WTC11 (cell line): ENCODE measurements at regions not wholly inside any gene's neighbourhood (a gene's known extent, or its start where the extent isn't known, plus 50 kb on each side); places are given as distances from the start of the nearest gene placed in this dataset.

Source experiments
- ATAC-seq: fragments of 200-7000 bp; cut with Tn5 transposase; 2 replicates; pipeline ENCODE4 v1.10.0; 2021; ENCODE audit warnings: mild to moderate bottlenecking, moderate library complexity
- CTCF ChIA-PET: fragments of 300-600 bp; sonication (Branson Sonifier 250); formaldehyde crosslinking; loops from one replicate; lab custom pipeline; 2021; ENCODE audit warnings: antibody characterized with exemption; lab: Charles Lee
- POLR2A ChIA-PET: fragments of 350-600 bp; sonication (Branson Sonifier 250); formaldehyde crosslinking; loops from one replicate; lab custom pipeline; 2021; ENCODE audit warnings: antibody characterized with exemption; lab: Charles Lee
- DNase-seq: peaks from one replicate; pipeline ENCODE4 v3.0.0; 2021; ENCODE audit warnings: low spot score
- H3K27ac Mint-ChIP-seq: 2 replicates; pipeline ENCODE4 v1.8.0; 2021; ENCODE audit warnings: mixed read lengths
- H3K27me3 Mint-ChIP-seq: 2 replicates; pipeline ENCODE4 v1.8.0; 2021; ENCODE audit warnings: low read depth, mild to moderate bottlenecking, moderate library complexity, mixed read lengths
- H3K36me3 Mint-ChIP-seq: 2 replicates; pipeline ENCODE4 v1.8.0; 2021; ENCODE audit warnings: mixed read lengths
- H3K4me1 Mint-ChIP-seq: 2 replicates; pipeline ENCODE4 v1.8.0; 2022; ENCODE audit warnings: mixed read lengths
- H3K4me3 Mint-ChIP-seq: 2 replicates; pipeline ENCODE4 v1.8.0; 2021; ENCODE audit warnings: mild to moderate bottlenecking, moderate library complexity, mixed read lengths
- H3K9me3 Mint-ChIP-seq: 2 replicates; pipeline ENCODE4 v1.8.0; 2021; ENCODE audit warnings: mixed read lengths
- ATF2 ChIP-seq: sonication (generic); formaldehyde crosslinking; IDR thresholded peaks from 2 replicates; pipeline ENCODE4 v1.8.1; 2022; ENCODE audit warnings: low read depth, missing genetic modification reagents, borderline replicate concordance
- ELF4 ChIP-seq: sonication (generic); formaldehyde crosslinking; IDR thresholded peaks from 2 replicates; pipeline ENCODE4 v1.8.1; 2022; ENCODE audit warnings: low read depth, mild to moderate bottlenecking, moderate library complexity, missing genetic modification reagents
- ESRRA ChIP-seq: sonication (generic); formaldehyde crosslinking; IDR thresholded peaks from 2 replicates; pipeline ENCODE4 v1.8.1; 2022; ENCODE audit warnings: mild to moderate bottlenecking, missing genetic modification reagents, borderline replicate concordance
- IRF2 ChIP-seq: sonication (generic); formaldehyde crosslinking; IDR thresholded peaks from 2 replicates; pipeline ENCODE4 v1.8.0; 2022; ENCODE audit warnings: low read depth, missing genetic modification reagents, borderline replicate concordance
- KAT7 ChIP-seq: sonication (generic); formaldehyde crosslinking; IDR thresholded peaks from 2 replicates; pipeline ENCODE4 v1.8.1; 2023; ENCODE audit warnings: missing genetic modification reagents, mild to moderate bottlenecking, borderline replicate concordance
- PRDM15 ChIP-seq: sonication (generic); formaldehyde crosslinking; IDR thresholded peaks from 2 replicates; pipeline ENCODE4 v1.8.0; 2022; ENCODE audit warnings: missing genetic modification reagents
- TP53 ChIP-seq: sonication (generic); formaldehyde crosslinking; IDR thresholded peaks from 2 replicates; pipeline ENCODE4 v1.8.1; 2023; ENCODE audit warnings: mild to moderate bottlenecking, missing genetic modification reagents
- USF2 ChIP-seq: sonication (generic); formaldehyde crosslinking; IDR thresholded peaks from 2 replicates; pipeline ENCODE4 v1.8.1; 2023; ENCODE audit warnings: mild to moderate bottlenecking, missing genetic modification reagents, moderate library complexity
- ZBTB43 ChIP-seq: sonication (generic); formaldehyde crosslinking; IDR thresholded peaks from 2 replicates; pipeline ENCODE4 v1.8.1; 2023; ENCODE audit warnings: mild to moderate bottlenecking, missing genetic modification reagents
- ZNF138 ChIP-seq: sonication (generic); formaldehyde crosslinking; conservative IDR thresholded peaks from 2 replicates; pipeline ENCODE4 v1.8.1; 2022; ENCODE audit warnings: mild to moderate bottlenecking, moderate library complexity, missing genetic modification reagents
- ZNF232 ChIP-seq: sonication (generic); formaldehyde crosslinking; IDR thresholded peaks from 2 replicates; pipeline ENCODE4 v1.8.0; 2022; ENCODE audit warnings: mild to moderate bottlenecking, missing genetic modification reagents
- ZNF532 ChIP-seq: fragments of 250-450 bp; sonication (Bioruptor Pico); IDR thresholded peaks from 2 replicates; pipeline ENCODE4 v1.9.0; 2021; ENCODE audit warnings: mild to moderate bottlenecking, borderline replicate concordance
- TF ChIP-seq, protein P1 (sequence below): sonication (generic); formaldehyde crosslinking; IDR thresholded peaks from 2 replicates; pipeline ENCODE4 v1.8.0; 2022; ENCODE audit warnings: mild to moderate bottlenecking, missing genetic modification reagents
- TF ChIP-seq, protein P2 (sequence below): sonication (generic); formaldehyde crosslinking; IDR thresholded peaks from 2 replicates; pipeline ENCODE4 v1.8.1; 2023; ENCODE audit warnings: mild to moderate bottlenecking, missing genetic modification reagents, moderate library complexity
- TF ChIP-seq, protein P3 (sequence below): fragments of 250-450 bp; sonication (Bioruptor Pico); IDR thresholded peaks from 2 replicates; pipeline ENCODE4 v2.1.2; 2022; ENCODE audit warnings: mild to moderate bottlenecking, moderate library complexity
- TF ChIP-seq, protein P4 (sequence below): sonication (generic); formaldehyde crosslinking; IDR thresholded peaks from 2 replicates; pipeline ENCODE4 v1.8.0; 2022; ENCODE audit warnings: mild to moderate bottlenecking, missing genetic modification reagents
- TF ChIP-seq, protein P5 (sequence below): sonication (generic); formaldehyde crosslinking; IDR thresholded peaks from 2 replicates; pipeline ENCODE4 v1.8.0; 2022; ENCODE audit warnings: mild to moderate bottlenecking, missing genetic modification reagents

DNA sequence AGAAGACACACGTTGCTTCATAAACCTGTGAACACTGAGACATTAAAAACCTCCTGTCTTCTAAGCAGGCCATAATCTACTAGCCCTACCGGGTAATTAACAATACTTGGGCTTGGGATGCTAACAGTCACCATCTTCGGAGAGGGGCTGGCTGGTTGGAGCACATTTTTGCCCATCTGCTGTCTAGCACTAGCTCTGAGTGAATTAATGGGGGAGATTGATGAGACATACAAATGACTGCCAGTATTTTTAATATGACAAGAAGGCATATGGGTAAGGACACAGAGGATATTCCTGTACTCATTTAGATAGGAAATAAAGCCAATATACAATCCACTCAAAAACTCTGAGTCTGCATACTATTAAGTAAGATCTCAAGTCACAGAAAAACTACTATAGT is 651.6 kb upstream of the SOX11 start:
- ATAC-seq (no peak), DNase-seq (no peak)
- peaks cover 51% of the 10 kb centered on the region for H3K36me3 Mint-ChIP-seq
- ChIA-PET CTCF (no interaction called here), POLR2A (no interaction called here)
- TF ChIP-seq ATF2 (CRISPR knock-in tag) (no peak), ZBTB43 (no peak), KAT7 (CRISPR knock-in tag) (no peak), PRDM15 (CRISPR knock-in tag) (no peak), IRF2 (CRISPR knock-in tag) (no peak)
- TF ChIP-seq, protein P1, sequence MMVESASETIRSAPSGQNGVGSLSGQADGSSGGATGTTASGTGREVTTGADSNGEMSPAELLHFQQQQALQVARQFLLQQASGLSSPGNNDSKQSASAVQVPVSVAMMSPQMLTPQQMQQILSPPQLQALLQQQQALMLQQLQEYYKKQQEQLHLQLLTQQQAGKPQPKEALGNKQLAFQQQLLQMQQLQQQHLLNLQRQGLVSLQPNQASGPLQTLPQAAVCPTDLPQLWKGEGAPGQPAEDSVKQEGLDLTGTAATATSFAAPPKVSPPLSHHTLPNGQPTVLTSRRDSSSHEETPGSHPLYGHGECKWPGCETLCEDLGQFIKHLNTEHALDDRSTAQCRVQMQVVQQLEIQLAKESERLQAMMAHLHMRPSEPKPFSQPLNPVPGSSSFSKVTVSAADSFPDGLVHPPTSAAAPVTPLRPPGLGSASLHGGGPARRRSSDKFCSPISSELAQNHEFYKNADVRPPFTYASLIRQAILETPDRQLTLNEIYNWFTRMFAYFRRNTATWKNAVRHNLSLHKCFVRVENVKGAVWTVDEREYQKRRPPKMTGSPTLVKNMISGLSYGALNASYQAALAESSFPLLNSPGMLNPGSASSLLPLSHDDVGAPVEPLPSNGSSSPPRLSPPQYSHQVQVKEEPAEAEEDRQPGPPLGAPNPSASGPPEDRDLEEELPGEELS (CRISPR knock-in tag), result no peak
- TF ChIP-seq, protein P2, sequence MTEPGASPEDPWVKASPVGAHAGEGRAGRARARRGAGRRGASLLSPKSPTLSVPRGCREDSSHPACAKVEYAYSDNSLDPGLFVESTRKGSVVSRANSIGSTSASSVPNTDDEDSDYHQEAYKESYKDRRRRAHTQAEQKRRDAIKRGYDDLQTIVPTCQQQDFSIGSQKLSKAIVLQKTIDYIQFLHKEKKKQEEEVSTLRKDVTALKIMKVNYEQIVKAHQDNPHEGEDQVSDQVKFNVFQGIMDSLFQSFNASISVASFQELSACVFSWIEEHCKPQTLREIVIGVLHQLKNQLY, result no peak
- TF ChIP-seq, protein P3, sequence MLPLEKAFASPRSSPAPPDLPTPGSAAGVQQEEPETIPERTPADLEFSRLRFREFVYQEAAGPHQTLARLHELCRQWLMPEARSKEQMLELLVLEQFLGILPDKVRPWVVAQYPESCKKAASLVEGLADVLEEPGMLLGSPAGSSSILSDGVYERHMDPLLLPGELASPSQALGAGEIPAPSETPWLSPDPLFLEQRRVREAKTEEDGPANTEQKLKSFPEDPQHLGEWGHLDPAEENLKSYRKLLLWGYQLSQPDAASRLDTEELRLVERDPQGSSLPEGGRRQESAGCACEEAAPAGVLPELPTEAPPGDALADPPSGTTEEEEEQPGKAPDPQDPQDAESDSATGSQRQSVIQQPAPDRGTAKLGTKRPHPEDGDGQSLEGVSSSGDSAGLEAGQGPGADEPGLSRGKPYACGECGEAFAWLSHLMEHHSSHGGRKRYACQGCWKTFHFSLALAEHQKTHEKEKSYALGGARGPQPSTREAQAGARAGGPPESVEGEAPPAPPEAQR, result no peak
- H3K27ac Mint-ChIP-seq, result no peak overlapping the region
- H3K9me3 Mint-ChIP-seq, result peaks cover 78% of the 10 kb centered on the region
- no peak overlapping the region for H3K4me3 Mint-ChIP-seq
- H3K27me3 Mint-ChIP-seq, result peaks cover 7% of the 10 kb centered on the region
- no peaks in the 10 kb centered on the region for H3K4me1 Mint-ChIP-seq

- H3K27me3 Mint-ChIP-seq, result peaks cover 7% of the 10 kb centered on the region
- CTCF ChIA-PET, result no interaction called here
- POLR2A ChIA-PET, result no interaction called here
- TF ChIP-seq ESRRA, result no peak
- no peak for TF ChIP-seq USF2 (CRISPR knock-in tag)
- no peak for TF ChIP-seq TP53
- TF ChIP-seq ELF4, result no peak
- TF ChIP-seq, protein P4, sequence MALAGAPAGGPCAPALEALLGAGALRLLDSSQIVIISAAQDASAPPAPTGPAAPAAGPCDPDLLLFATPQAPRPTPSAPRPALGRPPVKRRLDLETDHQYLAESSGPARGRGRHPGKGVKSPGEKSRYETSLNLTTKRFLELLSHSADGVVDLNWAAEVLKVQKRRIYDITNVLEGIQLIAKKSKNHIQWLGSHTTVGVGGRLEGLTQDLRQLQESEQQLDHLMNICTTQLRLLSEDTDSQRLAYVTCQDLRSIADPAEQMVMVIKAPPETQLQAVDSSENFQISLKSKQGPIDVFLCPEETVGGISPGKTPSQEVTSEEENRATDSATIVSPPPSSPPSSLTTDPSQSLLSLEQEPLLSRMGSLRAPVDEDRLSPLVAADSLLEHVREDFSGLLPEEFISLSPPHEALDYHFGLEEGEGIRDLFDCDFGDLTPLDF (CRISPR knock-in tag), result no peak
- TF ChIP-seq ZNF138 (CRISPR knock-in tag), result no peak
- TF ChIP-seq ZNF532 (CRISPR knock-in tag), result no peak
- no peak for TF ChIP-seq ZNF232 (CRISPR knock-in tag)
- TF ChIP-seq, protein P5, sequence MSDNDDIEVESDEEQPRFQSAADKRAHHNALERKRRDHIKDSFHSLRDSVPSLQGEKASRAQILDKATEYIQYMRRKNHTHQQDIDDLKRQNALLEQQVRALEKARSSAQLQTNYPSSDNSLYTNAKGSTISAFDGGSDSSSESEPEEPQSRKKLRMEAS (CRISPR knock-in tag), result no peak
Measured at GRCh38 chr2:5041501-5041900, 650.7 kb upstream of the SOX11 start.

More at GRCh38 chr2:5041501-5041900, 650.7 kb upstream of the SOX11 start:
- peaks cover 51% of the 10 kb centered on the region for H3K36me3 Mint-ChIP-seq
- H3K4me3 Mint-ChIP-seq, result no peak overlapping the region
- no peak for ATAC-seq
- no peak overlapping the region for H3K27ac Mint-ChIP-seq
- peaks cover 77% of the 10 kb centered on the region for H3K9me3 Mint-ChIP-seq
- no peak for DNase-seq
- no peaks in the 10 kb centered on the region for H3K4me1 Mint-ChIP-seq
